Stomach (tissue), 4 donors: ENCODE measurements at regions not wholly inside any gene's neighbourhood (a gene's known extent, or its start where the extent isn't known, plus 50 kb on each side); places are given as distances from the start of the nearest gene placed in this dataset.

Experiments
- EP300 ChIP-seq: sonication (generic); formaldehyde crosslinking; IDR thresholded peaks from one replicate; pipeline ENCODE4 v1.6.1; 2017; ENCODE audit warnings: antibody characterized with exemption
- POLR2A ChIP-seq, 4 donors: fragments of 450-650 bp; IDR thresholded peaks; one replicate each; pipeline ENCODE4 v1.6.1; 2016; ENCODE audit warnings: antibody characterized with exemption in 4 of 4, control low read depth in 2 of 4, mild to moderate bottlenecking in 1 of 4, moderate library complexity in 1 of 4
- TF ChIP-seq, protein P1 (sequence below), 7 experiments: fragments of 450-650 bp in 4 of 7; fragments of 200-600 bp in 3 of 7; sonication (generic) in 3 of 7; IDR thresholded peaks; one replicate each; pipeline ENCODE4 v1.5.1; 2016 to 2019; ENCODE audit warnings: antibody characterized with exemption in 7 of 7, control low read depth in 2 of 7, mild to moderate bottlenecking in 1 of 7

DNA sequence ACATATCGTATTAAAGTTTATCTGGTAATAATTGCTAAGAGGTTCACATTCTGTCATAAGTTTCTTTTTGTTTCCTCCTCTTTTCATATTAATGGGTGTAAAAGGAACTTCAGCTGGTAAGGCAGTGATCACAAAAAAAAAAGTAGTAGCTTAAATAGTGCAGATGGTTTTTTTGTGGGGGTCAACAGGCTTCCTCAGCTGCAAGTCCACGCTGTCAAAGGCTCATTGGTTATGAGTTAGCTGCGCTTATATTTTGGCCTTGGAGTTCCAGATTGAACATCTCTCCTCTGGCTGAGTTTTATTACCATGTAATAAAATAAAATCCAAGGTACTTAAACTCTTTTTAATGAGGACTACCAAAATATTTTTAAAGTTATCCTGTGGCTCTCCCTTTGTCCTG is 277.0 kb upstream of the ZEB2 start:
- TF ChIP-seq POLR2A (IDR thresholded peaks at IDR 0.05): no peak
- TF ChIP-seq, protein P1, sequence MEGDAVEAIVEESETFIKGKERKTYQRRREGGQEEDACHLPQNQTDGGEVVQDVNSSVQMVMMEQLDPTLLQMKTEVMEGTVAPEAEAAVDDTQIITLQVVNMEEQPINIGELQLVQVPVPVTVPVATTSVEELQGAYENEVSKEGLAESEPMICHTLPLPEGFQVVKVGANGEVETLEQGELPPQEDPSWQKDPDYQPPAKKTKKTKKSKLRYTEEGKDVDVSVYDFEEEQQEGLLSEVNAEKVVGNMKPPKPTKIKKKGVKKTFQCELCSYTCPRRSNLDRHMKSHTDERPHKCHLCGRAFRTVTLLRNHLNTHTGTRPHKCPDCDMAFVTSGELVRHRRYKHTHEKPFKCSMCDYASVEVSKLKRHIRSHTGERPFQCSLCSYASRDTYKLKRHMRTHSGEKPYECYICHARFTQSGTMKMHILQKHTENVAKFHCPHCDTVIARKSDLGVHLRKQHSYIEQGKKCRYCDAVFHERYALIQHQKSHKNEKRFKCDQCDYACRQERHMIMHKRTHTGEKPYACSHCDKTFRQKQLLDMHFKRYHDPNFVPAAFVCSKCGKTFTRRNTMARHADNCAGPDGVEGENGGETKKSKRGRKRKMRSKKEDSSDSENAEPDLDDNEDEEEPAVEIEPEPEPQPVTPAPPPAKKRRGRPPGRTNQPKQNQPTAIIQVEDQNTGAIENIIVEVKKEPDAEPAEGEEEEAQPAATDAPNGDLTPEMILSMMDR (IDR thresholded peaks at IDR 0.05): no peak
- TF ChIP-seq EP300: no peak
